Gastrocnemius medialis (tissue), 4 donors: ENCODE measurements at regions not wholly inside any gene's neighbourhood (a gene's known extent, or its start where the extent isn't known, plus 50 kb on each side); places are given as distances from the start of the nearest gene placed in this dataset.

Experiments used
- POLR2A ChIP-seq, 2 donors: fragments of 450-650 bp; IDR thresholded peaks; one replicate each; pipeline ENCODE4 v1.6.1; 2017; ENCODE audit warnings: antibody characterized with exemption in 2 of 2, mild to moderate bottlenecking in 2 of 2, moderate library complexity in 2 of 2
- TF ChIP-seq, protein P1 (sequence below), 5 experiments: fragments of 450-650 bp in 3 of 5; fragments of 200-600 bp in 2 of 5; sonication (generic) in 2 of 5; IDR thresholded peaks in 4 of 5; conservative IDR thresholded peaks in 1 of 5; 1 replicate in 4 of 5; 2 replicates in 1 of 5; pipeline ENCODE4 v1.5.1; 2016 to 2019; ENCODE audit warnings: antibody characterized with exemption in 5 of 5, mild to moderate bottlenecking in 3 of 5, moderate library complexity in 3 of 5

- TF ChIP-seq, protein P1, sequence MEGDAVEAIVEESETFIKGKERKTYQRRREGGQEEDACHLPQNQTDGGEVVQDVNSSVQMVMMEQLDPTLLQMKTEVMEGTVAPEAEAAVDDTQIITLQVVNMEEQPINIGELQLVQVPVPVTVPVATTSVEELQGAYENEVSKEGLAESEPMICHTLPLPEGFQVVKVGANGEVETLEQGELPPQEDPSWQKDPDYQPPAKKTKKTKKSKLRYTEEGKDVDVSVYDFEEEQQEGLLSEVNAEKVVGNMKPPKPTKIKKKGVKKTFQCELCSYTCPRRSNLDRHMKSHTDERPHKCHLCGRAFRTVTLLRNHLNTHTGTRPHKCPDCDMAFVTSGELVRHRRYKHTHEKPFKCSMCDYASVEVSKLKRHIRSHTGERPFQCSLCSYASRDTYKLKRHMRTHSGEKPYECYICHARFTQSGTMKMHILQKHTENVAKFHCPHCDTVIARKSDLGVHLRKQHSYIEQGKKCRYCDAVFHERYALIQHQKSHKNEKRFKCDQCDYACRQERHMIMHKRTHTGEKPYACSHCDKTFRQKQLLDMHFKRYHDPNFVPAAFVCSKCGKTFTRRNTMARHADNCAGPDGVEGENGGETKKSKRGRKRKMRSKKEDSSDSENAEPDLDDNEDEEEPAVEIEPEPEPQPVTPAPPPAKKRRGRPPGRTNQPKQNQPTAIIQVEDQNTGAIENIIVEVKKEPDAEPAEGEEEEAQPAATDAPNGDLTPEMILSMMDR (IDR thresholded peaks at IDR 0.05 in 4 of 5, conservative IDR thresholded peaks at IDR 0.05 in 1 of 5) = no peak
- TF ChIP-seq POLR2A (IDR thresholded peaks at IDR 0.05) = no peak
These were observed 543.0 kb upstream of the PLXNA2 start for GRCh38 chr1:208787219-208787618.
